MCF 10A (cell line): ENCODE measurements at regions not wholly inside any gene's neighbourhood (a gene's known extent, or its start where the extent isn't known, plus 50 kb on each side); places are given as distances from the start of the nearest gene placed in this dataset.
"Not testable (repeated sequence)": the region's sequence is repeated elsewhere in the genome, so short reads cannot be mapped to it uniquely, and the experiment has no call there.

Source experiments
- BruUV-seq: library from RNA; stranded (reverse); fragments of 400-500 nt; replicated peaks from 2 replicates; lab custom pipeline; 2021; lab: Mats Ljungman, UMichigan
- CTCF ChIA-PET: fragments of 300-600 bp; sonication (Branson Sonifier 250); formaldehyde crosslinking; extraction: SDS; loops from one replicate; lab custom pipeline; 2021; ENCODE audit warnings: antibody characterized with exemption, inconsistent platforms; lab: Yijun Ruan, JAX
- POLR2A ChIA-PET: fragments of 300-600, 350-650 bp; sonication (Branson Sonifier 250); formaldehyde crosslinking; extraction: SDS; loops from one replicate; lab custom pipeline; 2020; ENCODE audit warnings: antibody characterized with exemption, inconsistent platforms; lab: Yijun Ruan, JAX
- DNase-seq: peaks from one replicate; pipeline ENCODE4 v3.0.0-alpha.2; 2018; ENCODE audit not compliant: unreplicated experiment
- H3K27ac Mint-ChIP-seq: one replicate; pipeline ENCODE4 v1.8.0; 2022; ENCODE audit warnings: mild to moderate bottlenecking, low read depth, mixed read lengths; ENCODE audit not compliant: unreplicated experiment
- H3K27me3 Mint-ChIP-seq: one replicate; pipeline ENCODE4 v1.8.0; 2022; ENCODE audit warnings: mixed read lengths; ENCODE audit not compliant: insufficient read depth, unreplicated experiment
- H3K36me3 Mint-ChIP-seq: one replicate; pipeline ENCODE4 v1.8.0; 2022; ENCODE audit warnings: mild to moderate bottlenecking, moderate library complexity, mixed read lengths; ENCODE audit not compliant: insufficient read depth, unreplicated experiment
- H3K4me1 Mint-ChIP-seq: one replicate; pipeline ENCODE4 v1.8.0; 2022; ENCODE audit warnings: mixed read lengths; ENCODE audit not compliant: insufficient read depth, unreplicated experiment
- H3K4me3 Mint-ChIP-seq: one replicate; pipeline ENCODE4 v1.8.0; 2022; ENCODE audit warnings: mild to moderate bottlenecking, moderate library complexity, mixed read lengths; ENCODE audit not compliant: unreplicated experiment
- H3K9me3 Mint-ChIP-seq: one replicate; pipeline ENCODE4 v1.8.0; 2022; ENCODE audit warnings: mixed read lengths; ENCODE audit not compliant: unreplicated experiment
- intact Hi-C: fragments of 100-400 bp; cut with micrococcal nuclease; formaldehyde crosslinking; loops from 2 replicates; pipeline ENCODE4 v1.14.1; 2022
- TF ChIP-seq, protein P1 (sequence below): fragments of 200-600 bp; IDR thresholded peaks from one replicate; pipeline ENCODE4 v1.8.0; 2022; ENCODE audit warnings: antibody characterized with exemption, mild to moderate bottlenecking; ENCODE audit not compliant: unreplicated experiment

DNA sequence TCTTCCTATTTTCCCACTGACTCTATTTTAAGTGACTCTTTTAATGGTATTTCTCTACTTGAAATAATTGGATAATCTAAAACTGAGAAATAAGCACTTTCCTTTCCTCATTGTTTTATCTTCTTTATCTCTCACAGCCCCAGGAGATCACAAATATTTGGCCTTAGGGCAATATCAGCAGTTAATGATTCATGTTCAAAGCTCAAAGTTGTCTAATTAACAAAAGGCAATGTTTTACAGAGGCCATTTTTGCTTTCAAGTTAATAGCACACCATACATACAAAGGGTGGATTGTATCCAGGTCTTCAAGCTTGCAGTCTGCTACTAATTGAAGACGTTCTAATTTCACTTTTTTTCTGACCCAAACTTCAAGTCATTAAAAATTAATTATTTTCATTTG lies 120.1 kb downstream of the LRRN1 start:
- H3K9me3 Mint-ChIP-seq, result peaks cover 8% of the 10 kb centered on the region
- POLR2A ChIA-PET, result no interaction called here
- H3K36me3 Mint-ChIP-seq, result no peaks in the 10 kb centered on the region
- no TSS peak for BruUV-seq
- no peak overlapping the region for H3K27ac Mint-ChIP-seq
- intact Hi-C loops, result no loop called here
- no peak overlapping the region for H3K4me3 Mint-ChIP-seq
- H3K4me1 Mint-ChIP-seq, result no peaks in the 10 kb centered on the region
- no peak for DNase-seq
- CTCF ChIA-PET, result interaction anchor here (0.7 kb wide), 2 partner anchors 72 to 1621 kb away, joined by 3 read pairs; no protein-coding TSS in a partner anchor
- TF ChIP-seq, protein P1, sequence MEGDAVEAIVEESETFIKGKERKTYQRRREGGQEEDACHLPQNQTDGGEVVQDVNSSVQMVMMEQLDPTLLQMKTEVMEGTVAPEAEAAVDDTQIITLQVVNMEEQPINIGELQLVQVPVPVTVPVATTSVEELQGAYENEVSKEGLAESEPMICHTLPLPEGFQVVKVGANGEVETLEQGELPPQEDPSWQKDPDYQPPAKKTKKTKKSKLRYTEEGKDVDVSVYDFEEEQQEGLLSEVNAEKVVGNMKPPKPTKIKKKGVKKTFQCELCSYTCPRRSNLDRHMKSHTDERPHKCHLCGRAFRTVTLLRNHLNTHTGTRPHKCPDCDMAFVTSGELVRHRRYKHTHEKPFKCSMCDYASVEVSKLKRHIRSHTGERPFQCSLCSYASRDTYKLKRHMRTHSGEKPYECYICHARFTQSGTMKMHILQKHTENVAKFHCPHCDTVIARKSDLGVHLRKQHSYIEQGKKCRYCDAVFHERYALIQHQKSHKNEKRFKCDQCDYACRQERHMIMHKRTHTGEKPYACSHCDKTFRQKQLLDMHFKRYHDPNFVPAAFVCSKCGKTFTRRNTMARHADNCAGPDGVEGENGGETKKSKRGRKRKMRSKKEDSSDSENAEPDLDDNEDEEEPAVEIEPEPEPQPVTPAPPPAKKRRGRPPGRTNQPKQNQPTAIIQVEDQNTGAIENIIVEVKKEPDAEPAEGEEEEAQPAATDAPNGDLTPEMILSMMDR, result no peak
- no peaks in the 10 kb centered on the region for H3K27me3 Mint-ChIP-seq

DNA sequence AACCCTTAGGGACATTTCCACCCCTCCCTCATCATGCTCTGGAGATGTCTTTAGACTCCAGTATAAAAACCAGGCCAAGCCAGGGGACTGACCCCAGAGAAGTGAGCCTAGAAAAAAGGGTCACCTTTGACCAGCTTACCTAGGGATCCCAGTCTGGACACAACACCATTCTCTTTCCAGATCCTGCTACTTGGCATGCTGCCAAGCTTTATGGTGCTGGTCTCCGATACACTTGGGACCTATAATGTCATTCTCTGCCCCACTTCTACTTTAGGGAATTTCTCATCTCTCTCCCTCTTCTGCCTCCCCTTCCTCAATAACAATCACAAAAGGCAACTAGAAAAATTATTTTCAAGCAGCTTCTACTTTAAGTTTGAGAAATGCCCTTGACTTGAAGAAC lies 124.4 kb downstream of the LRRN1 start:
- ChIA-PET POLR2A (no interaction called here), CTCF (interaction anchor here (0.5 kb wide), 1 partner anchor 730 kb away, joined by 3 read pairs; no protein-coding TSS in a partner anchor)
- no peak overlapping the region for H3K27ac Mint-ChIP-seq
- H3K9me3 Mint-ChIP-seq, result peaks cover 8% of the 10 kb centered on the region
- no peaks in the 10 kb centered on the region for H3K27me3 Mint-ChIP-seq
- no peak overlapping the region for H3K4me3 Mint-ChIP-seq
- intact Hi-C loops, result no loop called here
- BruUV-seq, result no TSS peak
- TF ChIP-seq, protein P1, result no peak
- no peaks in the 10 kb centered on the region for H3K4me1 Mint-ChIP-seq
- H3K36me3 Mint-ChIP-seq, result no peaks in the 10 kb centered on the region
- no peak for DNase-seq

DNA sequence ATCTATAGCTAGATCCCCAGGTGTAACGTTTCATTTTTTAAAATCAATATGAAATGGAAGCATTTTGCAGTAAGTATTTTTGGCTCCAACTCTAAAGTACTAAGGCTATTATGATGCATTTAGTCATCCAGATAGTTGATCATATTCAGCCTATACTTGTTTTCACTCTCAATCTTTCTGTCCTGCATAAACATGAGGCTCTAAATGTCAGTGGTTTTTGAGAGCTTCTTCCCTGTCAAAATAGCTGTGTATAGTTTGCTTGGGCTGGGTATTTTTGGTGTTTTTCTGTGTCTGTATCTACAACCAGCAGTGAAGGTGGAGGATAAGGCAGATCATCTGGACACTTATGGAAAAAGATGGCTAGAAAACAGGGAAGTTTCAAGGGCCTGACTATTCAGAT lies 128.0 kb downstream of the LRRN1 start:
- H3K36me3 Mint-ChIP-seq, result no peaks in the 10 kb centered on the region
- no peaks in the 10 kb centered on the region for H3K4me1 Mint-ChIP-seq
- H3K9me3 Mint-ChIP-seq, result peaks cover 18% of the 10 kb centered on the region
- no peak overlapping the region for H3K27ac Mint-ChIP-seq
- H3K4me3 Mint-ChIP-seq, result no peak overlapping the region
- no peak for DNase-seq
- BruUV-seq, result no TSS peak
- CTCF ChIA-PET, result no interaction called here
- intact Hi-C loops, result no loop called here
- H3K27me3 Mint-ChIP-seq, result no peaks in the 10 kb centered on the region
- POLR2A ChIA-PET, result no interaction called here
- TF ChIP-seq, protein P1, result no peak

DNA sequence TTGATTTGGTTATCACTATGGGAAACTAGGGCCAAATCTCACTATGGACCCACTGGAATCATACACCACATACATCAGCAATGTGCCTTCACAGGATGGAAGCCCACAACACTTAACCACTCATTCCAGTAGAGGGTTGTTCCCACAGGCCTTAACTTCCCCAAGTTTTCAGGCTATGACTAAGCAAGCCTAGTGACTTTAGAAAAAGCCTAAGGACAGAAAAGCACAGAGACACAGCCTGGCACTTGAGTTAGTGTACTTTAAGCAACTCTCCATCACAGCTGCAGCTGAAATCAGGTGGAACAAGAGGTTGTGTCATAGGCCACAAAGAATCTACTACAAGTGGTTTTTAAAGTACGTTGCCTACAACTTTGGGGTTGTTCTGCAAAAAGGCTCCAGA lies 128.7 kb downstream of the LRRN1 start:
- BruUV-seq, result no TSS peak
- Mint-ChIP-seq H3K4me1 (no peaks in the 10 kb centered on the region), H3K27ac (no peak overlapping the region), H3K36me3 (no peaks in the 10 kb centered on the region), H3K27me3 (no peaks in the 10 kb centered on the region), H3K4me3 (no peak overlapping the region), H3K9me3 (peaks cover 15% of the 10 kb centered on the region)
- TF ChIP-seq, protein P1, result no peak
- DNase-seq, result no peak
- intact Hi-C loops, result no loop called here
- ChIA-PET POLR2A (no interaction called here), CTCF (no interaction called here)

DNA sequence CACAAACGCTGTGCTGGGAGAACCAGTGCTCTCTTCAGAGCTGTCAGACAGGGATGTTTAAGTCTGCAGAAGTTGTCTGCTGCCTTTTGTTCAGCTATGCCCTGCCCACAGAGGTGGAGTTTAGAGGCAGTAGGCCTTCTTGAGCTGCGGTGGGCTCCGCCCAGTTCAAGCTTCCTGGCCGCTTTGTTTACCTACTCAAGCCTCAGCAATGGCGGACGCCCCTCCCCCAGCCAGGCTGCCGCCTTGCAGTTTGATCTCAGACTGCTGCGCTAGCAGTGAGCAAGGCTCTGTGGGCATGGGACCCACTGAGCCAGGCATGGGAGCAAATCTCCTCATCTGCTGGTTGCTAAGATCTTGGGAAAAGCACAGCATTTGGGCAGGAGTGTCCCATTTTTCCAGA lies 142.1 kb downstream of the LRRN1 start:
- DNase-seq, POLR2A ChIA-PET, CTCF ChIA-PET, H3K4me1 Mint-ChIP-seq, BruUV-seq, intact Hi-C loops, H3K36me3 Mint-ChIP-seq, H3K27me3 Mint-ChIP-seq, H3K4me3 Mint-ChIP-seq, H3K27ac Mint-ChIP-seq: not testable (repeated sequence)
- peaks cover 47% of the 10 kb centered on the region for H3K9me3 Mint-ChIP-seq
